Stimulated activated CD4-positive, alpha-beta T cell treated with anti-CD3 and anti-CD28 coated beads, TNF-alpha, amount 100 ng/mL, for 24 hours (primary cell): ENCODE measurements at regions not wholly inside any gene's neighbourhood (a gene's known extent, or its start where the extent isn't known, plus 50 kb on each side); places are given as distances from the start of the nearest gene placed in this dataset.

Experiments used
- DNase-seq, 3 experiments: peaks; one replicate each; pipeline ENCODE4 v3.0.0-alpha.2; 2020; ENCODE audit warnings: low read depth in 3 of 3

DNA sequence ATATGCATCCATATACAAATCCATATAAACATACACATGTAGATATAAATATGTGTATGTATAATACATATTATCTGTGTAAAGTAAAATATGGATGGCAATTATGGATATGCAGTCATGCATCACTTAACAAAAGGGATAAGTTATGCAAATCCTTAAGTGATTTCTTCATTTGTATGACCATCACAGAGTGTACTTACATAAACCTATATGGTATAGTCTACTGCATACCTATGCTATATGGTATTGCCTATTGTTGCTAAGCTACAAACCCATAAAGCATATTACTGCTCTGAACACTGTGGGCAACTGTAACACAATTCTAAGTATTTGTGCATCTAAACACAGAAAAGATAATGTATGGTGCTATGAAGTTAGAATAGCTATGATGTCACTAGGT lies 227.2 kb downstream of the SLC6A15 start:
- DNase-seq, result no peak

DNA sequence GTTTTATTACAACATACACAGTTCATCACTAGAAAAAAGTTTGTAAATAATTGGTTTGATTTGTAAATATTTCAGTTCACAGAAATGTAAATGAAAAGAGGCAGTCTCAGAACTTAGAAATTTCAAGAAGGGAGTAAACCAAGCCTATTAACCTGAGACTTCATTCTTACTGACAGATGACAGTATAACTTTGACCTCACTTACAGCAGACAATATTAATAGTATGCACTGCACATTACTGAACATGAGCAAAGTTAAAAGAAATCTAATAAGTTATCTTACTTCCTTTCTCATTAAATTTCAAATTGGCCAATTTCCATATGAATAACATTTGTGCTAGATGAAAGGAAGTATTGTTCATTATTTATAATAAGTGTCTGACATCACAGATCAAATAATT lies 235.8 kb downstream of the SLC6A15 start:
- DNase-seq, result no peak

DNA sequence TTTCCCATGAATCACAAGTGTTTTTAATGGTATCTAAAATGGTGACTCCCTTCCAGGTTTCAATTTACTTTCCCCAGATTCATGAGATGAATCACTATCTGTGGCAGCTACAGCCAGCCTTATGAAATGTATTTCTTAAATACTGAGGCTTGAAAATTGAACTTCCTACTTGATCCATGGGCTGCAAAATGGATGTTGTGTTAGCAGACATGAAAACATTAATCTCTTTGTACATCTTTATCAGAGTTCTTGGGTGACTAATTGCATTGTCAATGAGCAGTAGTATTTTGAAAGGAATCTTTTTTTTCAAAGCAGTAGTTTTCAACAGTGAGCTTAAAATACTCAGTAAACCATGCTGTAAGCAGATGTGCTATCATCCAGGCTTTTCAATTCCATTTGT lies 250.8 kb downstream of the SLC6A15 start:
- DNase-seq, result no peak

DNA sequence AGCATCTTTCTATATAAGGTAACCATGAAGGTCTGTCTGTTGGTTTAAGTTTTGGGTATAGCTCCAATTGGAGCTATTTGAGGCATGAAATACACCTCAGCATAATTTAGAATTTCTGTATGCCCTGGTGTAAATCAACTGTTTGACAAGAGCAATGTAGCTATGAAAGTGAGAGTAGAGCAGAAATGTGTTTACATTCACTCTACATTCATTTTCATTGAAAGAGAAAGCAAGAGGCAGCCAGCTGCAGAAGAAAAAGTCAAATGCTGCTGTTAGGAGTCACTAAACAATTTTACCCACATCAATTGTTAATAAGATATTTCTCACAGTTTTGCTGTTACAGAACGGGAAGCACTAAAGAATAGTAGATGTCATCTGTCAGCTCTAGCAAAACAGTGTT lies 252.5 kb downstream of the SLC6A15 start:
- no peak for DNase-seq

DNA sequence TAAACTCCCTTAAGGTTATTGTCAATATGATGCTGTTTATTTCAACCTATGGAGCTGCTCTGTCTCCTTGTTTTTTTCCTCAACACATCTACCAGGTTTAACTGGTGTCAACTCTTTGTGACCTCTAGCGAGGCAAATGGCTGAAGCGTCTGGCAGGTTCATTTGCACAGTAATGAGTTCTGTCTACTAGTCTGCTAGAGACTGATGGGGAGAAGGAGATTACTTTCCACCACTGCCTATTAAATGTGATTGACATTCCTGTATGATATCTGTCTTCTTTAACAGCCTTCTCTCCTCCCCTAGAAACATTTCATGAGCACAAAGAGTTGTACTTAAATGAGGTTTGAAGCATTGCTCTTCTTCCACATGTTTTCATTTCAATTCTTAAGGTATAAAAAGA lies 253.7 kb downstream of the SLC6A15 start:
- no peak for DNase-seq

DNA sequence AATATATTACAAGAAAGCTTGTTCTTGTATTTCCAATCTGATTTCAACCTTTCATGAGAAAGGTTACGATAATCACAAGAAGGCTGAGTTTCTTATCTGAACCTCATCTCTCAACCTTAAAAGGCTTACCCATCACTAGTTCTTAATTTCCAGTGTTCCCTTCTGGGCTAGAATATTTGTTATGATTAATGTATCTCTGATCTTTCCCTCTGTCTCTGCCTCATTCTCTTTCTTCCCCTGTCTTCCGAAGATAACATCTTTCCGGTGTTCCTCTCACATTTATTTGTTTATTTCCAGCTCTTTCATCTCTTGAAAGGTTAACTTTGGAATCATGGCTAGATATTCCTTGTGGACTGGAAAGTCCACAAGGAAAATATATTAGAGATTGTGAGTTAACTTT lies 255.9 kb downstream of the SLC6A15 start:
- DNase-seq, result no peak

DNA sequence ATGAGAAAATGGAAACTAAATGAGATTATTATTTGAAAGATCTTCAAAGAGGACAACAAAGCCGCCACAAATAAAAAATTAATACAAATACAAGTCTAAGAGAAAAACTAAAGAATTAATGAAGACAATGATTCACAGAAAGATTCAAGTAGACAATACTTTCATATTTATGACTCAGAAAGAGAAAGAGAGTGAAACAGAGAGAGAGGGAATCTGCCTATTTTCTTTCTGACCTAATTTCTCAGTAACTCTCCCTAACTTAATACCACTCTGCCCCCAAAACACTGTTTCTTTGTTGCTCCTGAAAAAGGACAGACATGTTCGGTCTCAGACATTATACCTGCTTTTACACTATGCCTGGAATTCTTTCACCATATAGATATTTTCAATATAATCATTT lies 259.1 kb downstream of the SLC6A15 start:
- no peak for DNase-seq

DNA sequence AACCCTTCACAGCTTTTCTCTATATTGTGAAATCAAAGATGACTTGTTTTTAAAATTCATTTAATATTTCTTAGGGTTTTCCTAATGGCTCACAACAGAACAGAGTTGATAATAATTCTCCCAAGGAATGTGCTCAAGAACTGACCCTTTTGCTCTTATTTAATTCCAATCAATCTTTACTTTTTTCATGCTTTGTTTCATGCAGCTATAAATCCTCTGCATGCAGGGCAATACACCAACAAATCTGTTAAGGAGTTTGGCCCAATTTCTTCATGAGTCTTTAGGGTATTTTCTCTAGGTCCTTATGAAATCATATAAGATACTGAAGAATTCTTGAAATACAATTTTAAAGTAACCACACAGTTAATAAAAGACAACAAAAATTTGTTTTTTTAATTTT lies 264.2 kb downstream of the SLC6A15 start:
- DNase-seq, result no peak

DNA sequence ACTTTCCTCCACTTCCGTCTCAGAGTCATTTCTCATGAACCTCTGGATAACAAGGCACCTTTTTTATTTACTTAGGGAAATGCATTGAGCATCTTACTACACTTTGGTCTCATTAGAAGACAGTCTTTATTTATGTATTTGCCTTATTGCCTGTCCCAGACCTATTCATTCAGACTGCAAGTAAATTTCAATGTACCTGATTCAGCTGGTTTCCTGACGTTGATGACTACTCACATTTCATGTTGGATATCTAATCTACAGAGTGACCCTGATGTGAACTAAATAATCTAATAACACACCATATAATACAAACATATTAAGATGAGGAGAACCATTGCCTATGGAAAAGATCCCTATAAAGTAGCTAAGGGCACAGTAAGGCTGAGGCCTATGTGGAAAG lies 267.7 kb downstream of the SLC6A15 start:
- DNase-seq, result no peak

DNA sequence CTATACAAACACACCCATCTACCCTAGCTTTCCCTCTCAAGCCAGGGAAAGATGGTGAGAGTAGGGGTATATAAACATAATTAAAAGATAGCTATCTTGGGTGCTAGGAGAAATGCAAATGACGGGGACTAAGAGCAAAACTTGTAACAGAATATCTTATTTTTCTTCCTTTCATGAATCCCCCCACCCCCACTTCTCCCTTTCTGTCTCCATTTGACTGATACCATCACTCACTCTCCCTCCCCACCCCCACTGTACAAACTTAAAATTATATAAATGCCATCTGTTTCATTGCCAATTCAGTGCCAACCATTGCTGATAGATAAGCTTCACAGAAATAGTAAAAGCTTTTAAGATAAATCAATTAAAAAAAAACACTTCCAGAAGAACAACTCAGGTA lies 268.6 kb downstream of the SLC6A15 start:
- DNase-seq, result no peak

DNA sequence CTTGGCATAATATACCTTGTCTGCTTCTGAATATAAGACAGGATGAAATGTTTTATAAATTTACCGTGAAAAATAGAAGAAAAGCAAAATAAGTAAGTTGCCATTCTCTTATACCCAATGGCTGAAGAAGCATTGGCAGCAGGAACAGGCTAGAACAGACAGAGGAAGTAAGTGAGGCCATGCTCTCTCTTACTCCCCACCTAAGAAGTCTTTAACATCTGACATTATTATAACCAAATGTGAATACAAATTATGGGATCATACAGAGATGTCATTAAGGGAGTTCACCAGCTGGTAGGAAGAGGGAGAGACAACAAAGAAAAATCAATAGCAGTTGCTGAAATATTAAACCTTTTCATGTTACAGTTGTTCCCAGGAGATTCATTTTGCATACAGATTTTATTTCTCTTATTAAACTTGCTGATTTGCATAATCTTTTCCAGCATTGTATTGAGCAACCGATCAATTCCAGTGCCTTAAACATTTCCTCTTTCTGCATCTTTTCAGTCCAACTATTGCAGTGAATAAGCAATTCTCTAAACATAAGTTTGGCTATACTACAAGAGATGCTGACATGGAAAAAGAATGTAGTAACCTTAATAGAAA lies 270.6 kb downstream of the SLC6A15 start:
- DNase-seq, result no peak

DNA sequence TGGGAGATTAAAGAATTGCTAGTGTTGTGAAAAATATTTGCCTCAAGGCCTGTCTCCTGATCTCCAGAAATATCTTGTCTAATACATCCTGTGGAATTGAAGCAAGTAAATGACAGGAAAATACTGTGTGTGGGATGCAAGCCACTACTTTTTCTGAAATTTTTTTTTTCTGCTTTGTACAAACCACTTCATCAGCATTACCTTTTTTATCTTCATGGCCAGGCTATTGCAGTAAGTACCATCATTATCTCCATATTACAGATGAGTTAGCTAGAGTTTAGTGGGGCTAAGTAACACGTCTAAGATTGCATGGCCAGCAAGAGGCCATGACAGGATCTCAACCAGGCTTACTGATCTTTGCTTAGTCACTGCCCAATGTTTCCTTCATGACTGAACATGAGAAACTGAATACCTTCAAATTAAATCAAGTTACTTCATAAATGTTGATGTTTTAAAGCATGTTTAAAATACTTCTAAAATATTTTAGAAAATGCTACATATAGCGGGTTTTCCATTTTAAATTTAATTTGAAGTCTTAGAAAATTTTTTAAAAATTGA lies 273.7 kb downstream of the SLC6A15 start:
- DNase-seq, result no peak

DNA sequence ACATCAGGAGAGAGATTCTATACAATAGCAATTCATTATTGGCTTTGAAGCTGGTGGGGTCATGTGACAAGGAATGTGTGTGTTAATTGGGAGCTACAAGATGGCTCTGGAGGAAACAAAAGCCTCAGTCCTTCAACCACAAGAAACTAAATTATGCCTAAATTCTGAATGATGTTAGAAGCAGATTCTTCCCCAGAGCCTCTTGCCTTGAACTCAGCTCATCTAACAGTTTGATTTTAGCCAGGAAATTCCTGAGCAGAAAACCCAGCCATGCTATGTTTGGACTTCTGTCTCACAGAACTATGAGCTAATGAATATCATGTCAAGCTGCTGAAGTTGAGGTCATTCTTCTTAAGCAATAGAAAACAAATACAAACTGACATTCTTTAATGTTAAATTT lies 274.7 kb downstream of the SLC6A15 start:
- no peak for DNase-seq

DNA sequence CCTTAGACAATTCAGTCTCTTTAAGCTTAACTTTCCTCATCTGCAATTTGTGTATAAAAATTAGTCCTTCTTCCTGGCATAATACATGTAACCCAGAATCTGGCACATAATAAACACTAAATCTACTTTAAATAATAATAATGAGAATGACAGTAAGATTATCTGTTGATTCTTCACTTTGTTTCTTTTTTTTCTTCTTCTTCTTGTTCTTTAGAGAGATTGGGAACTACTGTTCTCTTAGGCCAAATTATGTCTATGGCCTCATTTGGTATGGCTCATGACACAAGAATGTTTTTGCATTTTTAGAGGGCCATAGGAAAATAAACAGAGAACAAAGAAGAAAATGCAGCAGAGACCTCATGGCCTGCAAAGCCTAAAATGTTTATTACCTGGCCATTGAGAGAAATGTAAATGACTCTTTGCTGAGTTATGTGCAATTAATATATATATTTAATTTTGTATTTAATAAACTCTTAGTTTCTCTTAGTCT lies 275.8 kb downstream of the SLC6A15 start:
- DNase-seq, result no peak

DNA sequence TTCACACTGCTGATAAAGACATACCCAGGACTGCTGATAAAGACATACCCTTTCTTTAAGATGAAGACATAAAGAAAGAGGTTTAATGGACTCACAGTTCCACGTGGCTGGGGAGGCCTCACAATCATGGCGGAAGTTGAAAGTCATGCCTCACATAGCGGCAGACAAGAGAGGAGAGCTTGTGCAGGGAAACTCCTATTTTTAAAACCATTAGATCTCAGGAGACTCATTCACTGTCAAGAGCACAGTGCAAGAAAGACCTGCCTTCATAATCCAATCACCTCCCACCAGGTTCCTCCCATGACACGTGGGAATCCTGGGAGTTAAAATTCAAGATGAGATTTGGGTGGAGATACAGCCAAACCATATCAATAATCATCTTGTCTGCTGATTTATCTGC lies 278.1 kb downstream of the SLC6A15 start:
- no peak for DNase-seq

DNA sequence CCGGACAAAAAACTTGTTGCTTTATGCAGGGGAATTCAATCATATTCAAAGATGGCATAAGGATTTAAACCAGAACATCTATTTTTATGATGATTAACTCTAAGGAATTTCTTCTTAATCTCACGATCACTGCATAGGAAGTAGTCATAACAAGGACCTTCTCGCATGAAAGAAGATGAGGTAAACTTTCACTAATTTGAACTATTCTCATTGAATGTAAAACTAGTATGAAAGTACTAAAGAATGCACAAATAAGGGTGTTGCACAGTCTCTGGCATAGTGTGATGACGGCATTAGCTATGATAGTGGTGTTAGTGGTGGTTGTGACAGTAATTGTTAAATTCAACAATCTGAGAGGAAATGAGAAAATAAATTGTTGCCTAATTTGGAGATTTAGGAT lies 280.0 kb downstream of the SLC6A15 start:
- no peak for DNase-seq

DNA sequence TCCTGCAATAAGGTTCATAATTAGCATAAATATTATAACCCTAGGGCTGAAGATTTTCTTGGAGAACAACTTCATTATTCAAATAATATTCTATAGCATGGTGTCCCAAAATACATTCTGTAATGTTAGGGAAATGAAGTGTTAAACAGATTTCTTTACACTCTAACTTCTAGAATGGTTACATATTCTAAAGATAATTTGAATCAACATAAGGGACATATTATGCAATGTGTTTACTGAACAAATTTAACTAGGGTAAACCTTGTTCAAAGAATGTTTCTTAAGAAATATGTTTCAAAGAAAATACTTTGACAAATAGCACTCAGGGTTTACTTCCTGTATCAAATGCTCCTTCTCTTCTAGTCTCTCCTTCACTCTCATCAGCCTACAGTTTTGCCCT lies 281.6 kb downstream of the SLC6A15 start:
- DNase-seq, result no peak

DNA sequence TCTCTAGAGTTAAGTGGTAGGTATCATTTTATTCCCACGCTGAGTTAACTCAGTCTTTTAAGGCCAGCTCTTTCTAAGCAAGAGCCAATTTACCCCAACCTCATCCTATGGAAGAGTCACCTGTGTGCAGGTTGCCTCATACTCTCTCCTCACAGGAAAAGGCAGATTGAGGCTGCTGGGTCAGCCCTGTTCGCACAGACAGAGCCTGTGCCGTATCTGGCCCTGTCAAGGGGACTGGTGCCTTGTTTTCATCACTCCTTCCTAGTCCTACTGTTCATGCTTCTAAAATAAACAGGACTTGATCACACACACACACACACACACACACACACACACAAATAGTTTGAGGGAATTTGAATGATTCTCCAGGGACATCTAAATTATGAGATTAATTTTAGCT lies 285.0 kb downstream of the SLC6A15 start:
- no peak for DNase-seq

DNA sequence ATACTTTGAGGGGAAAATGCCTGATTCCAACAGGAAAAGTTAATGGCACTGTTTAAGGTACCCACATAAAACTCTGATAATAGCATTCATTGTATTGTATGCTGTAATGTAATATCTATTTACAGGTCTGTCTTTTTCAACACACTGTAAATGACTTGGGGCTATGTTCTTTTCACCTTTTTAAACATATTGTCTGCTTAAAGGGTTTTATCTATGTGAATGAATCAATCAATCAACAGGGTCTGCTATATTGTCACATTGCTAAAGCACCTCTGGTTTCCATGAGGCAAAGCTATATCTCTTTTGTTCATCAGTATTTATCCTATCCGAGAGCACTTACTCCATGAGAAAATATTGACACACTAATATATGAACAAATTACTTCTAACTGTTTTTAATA lies 288.0 kb downstream of the SLC6A15 start:
- no peak for DNase-seq

DNA sequence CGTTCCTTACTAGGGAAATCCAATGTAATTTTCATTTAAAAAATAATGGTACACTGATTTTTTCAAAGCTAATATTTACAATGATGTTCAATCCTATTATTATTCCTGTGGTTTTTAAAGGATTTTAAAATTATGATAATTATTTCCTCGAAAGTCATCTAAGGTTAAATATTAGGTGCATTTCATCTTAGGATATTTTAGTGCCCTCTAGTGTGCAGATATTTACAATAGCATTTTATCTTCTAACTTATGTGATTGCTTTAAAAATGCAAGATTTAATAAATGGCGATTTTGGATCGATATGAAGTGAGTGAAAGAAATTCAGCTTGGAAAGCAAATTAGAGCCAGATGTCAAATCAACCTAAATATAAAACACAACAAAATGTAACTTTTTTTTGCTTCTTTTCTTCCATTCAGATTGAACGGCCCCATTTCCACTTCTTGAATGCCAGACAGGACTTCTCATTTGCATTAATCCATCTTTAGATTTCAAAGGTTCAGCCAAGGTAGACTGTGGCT lies 293.5 kb downstream of the SLC6A15 start:
- DNase-seq, result no peak

DNA sequence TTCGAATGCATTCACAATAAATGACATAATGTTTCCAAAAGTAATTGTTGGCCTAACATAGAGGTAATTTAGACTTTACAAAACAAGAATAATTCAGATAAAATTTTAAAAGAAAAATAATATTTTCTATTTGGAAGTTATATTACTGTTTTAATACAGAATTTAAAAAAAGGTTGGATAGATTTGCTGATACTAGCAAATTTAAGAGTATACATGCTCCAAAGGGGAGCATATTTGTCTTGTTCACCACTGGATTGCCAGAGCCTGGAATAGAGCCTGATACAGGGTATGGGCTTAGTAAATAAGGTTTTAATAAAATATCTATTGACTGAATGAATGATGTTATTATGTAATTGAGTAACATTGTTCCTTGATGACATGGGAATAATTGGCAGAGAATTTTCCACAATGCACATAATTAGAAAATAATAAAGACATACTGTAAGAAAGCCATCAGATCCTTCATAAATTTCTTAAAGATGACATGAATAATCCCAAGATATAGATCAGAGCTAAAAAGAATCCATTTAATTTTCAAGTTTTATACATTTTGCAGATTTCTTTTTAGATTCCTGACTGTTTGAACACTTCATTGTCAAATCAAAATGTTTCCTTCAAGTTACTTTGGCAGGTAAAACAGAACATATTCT lies 305.3 kb downstream of the SLC6A15 start:
- DNase-seq, result no peak

DNA sequence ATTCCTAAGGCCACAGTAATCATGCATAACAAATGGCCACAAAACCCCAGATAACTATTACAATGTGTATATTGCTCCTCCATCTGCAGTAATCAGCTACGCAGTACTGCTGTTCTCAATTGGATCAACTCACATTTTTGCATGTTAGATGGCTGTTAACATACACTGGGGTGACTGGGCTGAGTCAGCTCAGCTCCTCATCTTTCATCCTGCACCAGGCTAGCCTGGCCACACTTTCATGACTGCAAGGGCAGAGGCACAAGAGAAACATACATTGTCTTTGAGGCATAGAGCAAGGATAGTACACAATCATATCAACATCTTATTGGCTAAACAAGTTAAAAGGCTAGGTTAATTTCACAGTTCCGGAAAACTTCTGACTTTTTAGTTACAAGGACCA lies 306.6 kb downstream of the SLC6A15 start:
- DNase-seq, result no peak

DNA sequence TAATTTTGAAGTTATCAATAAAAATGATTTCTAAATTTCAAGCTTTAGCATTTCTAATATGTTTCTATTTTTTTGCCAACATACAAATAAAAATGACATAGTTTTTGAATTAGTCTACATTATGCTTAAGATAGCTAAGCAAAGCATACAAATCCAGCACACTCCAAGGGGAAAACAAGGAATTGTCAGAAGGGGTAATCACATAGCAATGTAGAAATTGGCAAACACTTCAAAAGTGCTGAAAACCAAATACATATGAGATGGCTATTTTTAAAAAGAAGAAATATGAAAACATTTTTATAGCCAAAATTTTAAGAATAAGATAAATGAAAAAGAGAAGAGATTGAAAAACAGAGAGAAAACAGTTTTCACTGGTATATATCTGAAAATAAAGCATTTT lies 308.0 kb downstream of the SLC6A15 start:
- DNase-seq, result no peak
